ENCODE measurements at regions not wholly inside any gene's neighbourhood (a gene's known extent, or its start where the extent isn't known, plus 50 kb on each side); places are given as distances from the start of the nearest gene placed in this dataset.
A peak's percentile ranks its signal among the peaks of the same experiment; 100 is the strongest.

GRCh38 chrX:2640436-2641150, 50.5 kb upstream of the CD99 start:
- ChIA-PET CTCF (no interaction called here), POLR2A (ENCODE audit: low non-redundant PET) (no interaction called here)
- no TSS peak for BruUV-seq (replicated peaks)
- Histone ChIP-seq H3K36me3 (ENCODE audit: insufficient read depth, low read length, poor library complexity, severe bottlenecking) (peaks cover 24% of the 10 kb centered on the region), H3K9me3 (ENCODE audit: low read depth, low read length, poor library complexity, severe bottlenecking) (no peaks in the 10 kb centered on the region), H3K27ac (ENCODE audit: low read depth, low read length, poor library complexity, severe bottlenecking) (no peak overlapping the region), H3K4me1 (ENCODE audit: insufficient read depth, low read length, poor library complexity, severe bottlenecking) (no peaks in the 10 kb centered on the region), H3K27me3 (replicated peaks; ENCODE audit: insufficient read depth, low read depth, low read length, poor library complexity) (no peaks in the 10 kb centered on the region), H3K4me3 (ENCODE audit: low read depth, low read length, poor library complexity, severe bottlenecking) (no peak overlapping the region)
- TF ChIP-seq CTCF (conservative IDR thresholded peaks at IDR 0.05; ENCODE audit: low read depth, low read length), result no peak
- TF ChIP-seq EZH2 (IDR thresholded peaks at IDR 0.05; ENCODE audit: borderline replicate concordance, low read depth, low read length, poor library complexity, severe bottlenecking), result no peak
- intact Hi-C loops (cut with micrococcal nuclease; ENCODE audit: unreplicated experiment), result no loop called here
- no peak for DNase-seq (ENCODE audit: low spot score)

GRCh38 chrX:2638279-2638678, 52.8 kb upstream of the CD99 start:
- intact Hi-C loops (cut with micrococcal nuclease; ENCODE audit: unreplicated experiment), result no loop called here
- BruUV-seq (replicated peaks), result no TSS peak
- ChIA-PET CTCF (no interaction called here), POLR2A (ENCODE audit: low non-redundant PET) (no interaction called here)
- Histone ChIP-seq H3K27me3 (replicated peaks; ENCODE audit: insufficient read depth, low read depth, low read length, poor library complexity) (no peaks in the 10 kb centered on the region), H3K4me3 (ENCODE audit: low read depth, low read length, poor library complexity, severe bottlenecking) (no peak overlapping the region), H3K9me3 (ENCODE audit: low read depth, low read length, poor library complexity, severe bottlenecking) (no peaks in the 10 kb centered on the region), H3K4me1 (ENCODE audit: insufficient read depth, low read length, poor library complexity, severe bottlenecking) (no peaks in the 10 kb centered on the region), H3K36me3 (ENCODE audit: insufficient read depth, low read length, poor library complexity, severe bottlenecking) (peaks cover 24% of the 10 kb centered on the region), H3K27ac (ENCODE audit: low read depth, low read length, poor library complexity, severe bottlenecking) (no peak overlapping the region)
- DNase-seq (ENCODE audit: low spot score), result no peak
- no peak for TF ChIP-seq CTCF (conservative IDR thresholded peaks at IDR 0.05; ENCODE audit: low read depth, low read length)
- TF ChIP-seq EZH2 (IDR thresholded peaks at IDR 0.05; ENCODE audit: borderline replicate concordance, low read depth, low read length, poor library complexity, severe bottlenecking), result no peak

- peaks cover 30% of the 10 kb centered on the region for H3K36me3 ChIP-seq (ENCODE audit: insufficient read depth, low read length, poor library complexity, severe bottlenecking)
- H3K27ac ChIP-seq (ENCODE audit: low read depth, low read length, poor library complexity, severe bottlenecking), result peak overlapping the region; percentile 8
- no peaks in the 10 kb centered on the region for H3K4me1 ChIP-seq (ENCODE audit: insufficient read depth, low read length, poor library complexity, severe bottlenecking)
- no peak for DNase-seq (ENCODE audit: low spot score)
- CTCF ChIA-PET, result no interaction called here
- no peaks in the 10 kb centered on the region for H3K9me3 ChIP-seq (ENCODE audit: low read depth, low read length, poor library complexity, severe bottlenecking)
- no peak overlapping the region for H3K4me3 ChIP-seq (ENCODE audit: low read depth, low read length, poor library complexity, severe bottlenecking)
- no TSS peak for BruUV-seq (replicated peaks)
- no peak for TF ChIP-seq EZH2 (IDR thresholded peaks at IDR 0.05; ENCODE audit: borderline replicate concordance, low read depth, low read length, poor library complexity, severe bottlenecking)
- no peak for TF ChIP-seq CTCF (conservative IDR thresholded peaks at IDR 0.05; ENCODE audit: low read depth, low read length)
- no peaks in the 10 kb centered on the region for H3K27me3 ChIP-seq (replicated peaks; ENCODE audit: insufficient read depth, low read depth, low read length, poor library complexity)
- intact Hi-C loops (cut with micrococcal nuclease; ENCODE audit: unreplicated experiment), result no loop called here
- POLR2A ChIA-PET (ENCODE audit: low non-redundant PET), result no interaction called here
Measured at GRCh38 chrX:2635342-2635741, 55.8 kb upstream of the CD99 start.

Data from A673 (cell line).